Ammon's horn (tissue), 1 donor: ENCODE measurements at regions not wholly inside any gene's neighbourhood (a gene's known extent, or its start where the extent isn't known, plus 50 kb on each side); places are given as distances from the start of the nearest gene placed in this dataset.
A peak's percentile ranks its signal among the peaks of the same experiment; 100 is the strongest.

ENCODE experiments used
- DNase-seq: peaks from one replicate; pipeline ENCODE4 v3.0.0-alpha.2; 2016; ENCODE audit warnings: low spot score

GRCh38 chr3:40701016-40701588 is 176.3 kb downstream of the ZNF621 start:
- DNase-seq = no peak

- DNase-seq = no peak
Measured at GRCh38 chr3:40704224-40704623, 179.5 kb downstream of the ZNF621 start.

- DNase-seq = no peak
Measured at GRCh38 chr3:40705663-40706062, 180.9 kb downstream of the ZNF621 start.

GRCh38 chr3:40713306-40713705 is 188.5 kb downstream of the ZNF621 start:
- peak; percentile 17 for DNase-seq

- no peak for DNase-seq
Measured at GRCh38 chr3:40713795-40714194, 189.0 kb downstream of the ZNF621 start.

GRCh38 chr3:40714771-40715345 is 190.1 kb downstream of the ZNF621 start:
- no peak for DNase-seq

GRCh38 chr3:40715551-40715950 is 190.8 kb downstream of the ZNF621 start:
- DNase-seq = no peak

- no peak for DNase-seq
Measured at GRCh38 chr3:40717471-40717870, 192.7 kb downstream of the ZNF621 start.

GRCh38 chr3:40718209-40718608 is 193.4 kb downstream of the ZNF621 start:
- DNase-seq = no peak

- no peak for DNase-seq
Measured at GRCh38 chr3:40718681-40719080, 193.9 kb downstream of the ZNF621 start.

GRCh38 chr3:40719660-40720287 is 195.0 kb downstream of the ZNF621 start:
- DNase-seq = no peak

- DNase-seq = no peak
Measured at GRCh38 chr3:40720341-40720740, 195.6 kb downstream of the ZNF621 start.

- DNase-seq = peak; percentile 39
Measured at GRCh38 chr3:40720863-40721262, 196.1 kb downstream of the ZNF621 start.

- DNase-seq = no peak
Measured at GRCh38 chr3:40723083-40723660, 198.4 kb downstream of the ZNF621 start.

- DNase-seq = no peak
Measured at GRCh38 chr3:40725031-40725430, 200.3 kb downstream of the ZNF621 start.

GRCh38 chr3:40731445-40731844 is 206.7 kb downstream of the ZNF621 start:
- DNase-seq = no peak

- no peak for DNase-seq
Measured at GRCh38 chr3:40736943-40737342, 212.2 kb downstream of the ZNF621 start.

- DNase-seq = no peak
Measured at GRCh38 chr3:40737343-40737742, 212.6 kb downstream of the ZNF621 start.

GRCh38 chr3:40739971-40740370 is 215.2 kb downstream of the ZNF621 start:
- DNase-seq = no peak

- DNase-seq = peak; percentile 82
Measured at GRCh38 chr3:40741729-40742128, 217.0 kb downstream of the ZNF621 start.

GRCh38 chr3:40745381-40746106 is 220.8 kb downstream of the ZNF621 start:
- DNase-seq = no peak

- DNase-seq = no peak
Measured at GRCh38 chr3:40751666-40752065, 226.9 kb downstream of the ZNF621 start.

GRCh38 chr3:40752492-40752891 is 227.7 kb downstream of the ZNF621 start:
- no peak for DNase-seq
